HK-2 (cell line): ENCODE measurements at regions not wholly inside any gene's neighbourhood (a gene's known extent, or its start where the extent isn't known, plus 50 kb on each side); places are given as distances from the start of the nearest gene placed in this dataset.

Source experiments
- DNase-seq: peaks from one replicate; pipeline ENCODE4 v3.0.0-alpha.2; 2018; ENCODE audit not compliant: unreplicated experiment

- DNase-seq: no peak
These were observed 152.5 kb upstream of the NAV2 start for GRCh38 chr11:19560156-19560555.

DNA sequence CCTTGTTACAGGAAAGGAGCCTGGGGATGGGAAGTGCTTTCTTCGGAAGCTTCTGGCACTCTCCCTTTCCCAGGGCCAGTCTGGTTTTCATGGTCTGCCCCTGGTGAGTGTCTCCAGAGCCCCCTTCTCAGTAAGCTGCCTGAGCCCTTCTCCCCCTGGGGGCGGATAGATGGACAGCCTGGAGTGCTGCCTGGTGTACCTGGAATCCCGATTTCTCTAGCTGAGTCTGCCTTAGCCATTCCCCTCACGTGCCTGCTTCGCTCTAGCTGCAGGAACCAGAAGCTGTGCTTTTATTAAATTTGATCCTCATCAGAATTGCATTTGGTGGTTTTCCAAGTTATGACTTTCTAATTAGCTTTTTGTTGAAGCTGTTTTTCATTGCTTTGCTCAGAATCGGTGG is 152.9 kb upstream of the NAV2 start:
- no peak for DNase-seq

DNA sequence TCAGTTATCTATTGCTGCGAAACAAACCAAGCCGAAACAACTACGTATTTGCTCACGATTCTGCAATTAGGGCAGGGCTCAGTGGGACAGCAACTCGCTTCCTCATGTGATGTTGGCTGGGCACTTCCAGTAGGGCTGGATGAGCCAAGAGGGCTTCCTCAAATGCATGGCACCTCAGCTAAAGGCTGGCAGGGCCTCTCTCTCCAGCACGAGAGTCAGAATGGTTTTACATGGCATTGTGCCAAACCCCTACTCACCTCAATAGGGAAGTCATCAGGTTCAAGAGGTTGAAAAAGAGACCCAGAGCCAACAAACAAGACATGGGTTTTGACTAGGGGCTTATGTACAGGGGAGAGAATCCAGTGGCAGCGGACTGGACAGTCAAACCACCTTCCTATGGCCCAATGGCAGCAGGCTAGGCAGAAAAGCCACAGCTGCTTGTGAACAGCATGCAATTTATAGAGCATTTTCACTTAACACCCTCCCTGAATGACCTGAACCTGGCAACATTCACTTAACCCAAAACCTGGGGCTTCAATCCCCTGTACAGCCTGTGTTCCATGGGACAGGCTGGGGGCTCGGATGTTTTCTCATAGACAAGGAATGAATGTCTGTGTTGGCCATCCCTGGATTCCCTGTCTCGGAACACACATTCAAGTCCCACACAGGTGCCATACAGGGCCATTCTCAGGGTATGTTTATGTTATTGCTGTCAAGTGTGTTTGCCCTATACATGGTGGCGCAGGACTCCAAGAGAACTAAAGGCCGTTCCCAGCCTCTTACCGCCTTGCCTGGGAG is 154.2 kb upstream of the NAV2 start:
- DNase-seq: no peak

- DNase-seq: peak; percentile 71
These were observed 154.9 kb upstream of the NAV2 start for GRCh38 chr11:19557720-19558140.

DNA sequence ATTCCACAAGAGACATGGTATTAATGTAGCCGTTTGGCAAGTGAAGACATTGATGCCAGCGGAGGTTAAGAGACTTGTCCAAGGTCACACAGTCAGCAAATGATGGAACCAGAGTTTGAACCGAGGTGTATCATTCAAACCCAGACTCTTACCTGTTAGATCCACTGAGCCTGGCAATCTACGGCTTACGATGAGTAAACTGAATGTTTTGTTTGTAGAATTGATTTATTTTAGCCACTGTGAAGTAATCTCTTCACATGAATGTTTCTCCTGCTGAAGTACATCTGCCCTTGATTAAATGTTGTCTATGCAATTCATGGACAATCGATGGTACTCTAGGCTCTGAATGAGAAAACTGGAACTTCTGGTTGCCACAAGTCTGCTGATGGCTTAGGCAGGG is 155.5 kb upstream of the NAV2 start:
- no peak for DNase-seq

GRCh38 chr11:19555266-19555665 is 157.4 kb upstream of the NAV2 start:
- no peak for DNase-seq

GRCh38 chr11:19553683-19554333 is 158.8 kb upstream of the NAV2 start:
- DNase-seq: peak; percentile 62

DNA sequence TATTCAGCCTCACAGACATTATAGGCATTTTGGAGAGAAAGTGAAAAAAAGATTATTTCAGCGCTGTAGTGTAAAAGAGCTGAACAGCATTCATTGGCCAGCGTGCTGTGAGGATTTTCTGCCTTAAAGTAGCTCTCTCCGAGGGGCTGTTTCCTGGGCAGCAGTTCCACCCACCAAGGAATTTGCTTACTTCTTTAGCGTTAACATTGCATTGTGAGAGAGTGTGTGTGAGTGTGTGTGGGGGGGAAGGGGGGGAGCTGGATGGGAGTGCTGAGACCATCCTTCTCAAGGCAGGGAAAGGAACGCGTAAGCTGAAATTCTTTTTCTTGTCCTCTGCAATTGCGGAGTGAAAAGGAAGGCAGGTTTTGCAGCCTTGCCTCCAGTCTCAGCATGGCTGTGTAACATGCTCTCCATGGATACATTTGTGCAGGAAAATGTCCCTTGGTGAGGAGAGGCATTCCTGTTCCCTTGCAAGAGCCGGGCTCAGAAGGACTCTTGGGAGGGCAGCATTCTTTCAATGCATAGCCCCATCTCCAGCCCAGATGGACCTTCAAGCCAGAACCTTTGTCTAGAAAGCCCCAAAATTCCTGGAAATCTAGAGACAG is 159.9 kb upstream of the NAV2 start:
- no peak for DNase-seq

- no peak for DNase-seq
These were observed 160.5 kb upstream of the NAV2 start for GRCh38 chr11:19552161-19552560.

DNA sequence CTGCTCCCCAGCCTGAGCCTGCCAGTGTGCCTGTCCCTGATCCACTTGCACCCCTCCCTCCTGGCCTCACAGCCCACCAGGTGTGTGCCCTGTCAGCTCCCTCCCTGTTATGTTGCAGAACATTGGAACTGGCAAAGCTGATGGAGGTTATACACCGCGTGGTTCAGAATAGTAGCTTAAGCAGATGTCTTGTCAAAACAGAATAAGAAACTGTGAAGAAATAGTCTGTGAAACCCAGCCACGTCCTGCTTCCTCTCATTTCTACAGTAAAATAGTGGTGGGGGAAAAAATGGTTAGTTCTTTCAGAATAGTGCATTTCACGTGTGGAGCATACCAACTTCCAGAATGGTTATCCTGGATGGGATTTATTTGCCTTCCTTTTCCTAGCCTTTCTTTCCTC is 161.2 kb upstream of the NAV2 start:
- no peak for DNase-seq

GRCh38 chr11:19547044-19547443 is 165.6 kb upstream of the NAV2 start:
- no peak for DNase-seq

DNA sequence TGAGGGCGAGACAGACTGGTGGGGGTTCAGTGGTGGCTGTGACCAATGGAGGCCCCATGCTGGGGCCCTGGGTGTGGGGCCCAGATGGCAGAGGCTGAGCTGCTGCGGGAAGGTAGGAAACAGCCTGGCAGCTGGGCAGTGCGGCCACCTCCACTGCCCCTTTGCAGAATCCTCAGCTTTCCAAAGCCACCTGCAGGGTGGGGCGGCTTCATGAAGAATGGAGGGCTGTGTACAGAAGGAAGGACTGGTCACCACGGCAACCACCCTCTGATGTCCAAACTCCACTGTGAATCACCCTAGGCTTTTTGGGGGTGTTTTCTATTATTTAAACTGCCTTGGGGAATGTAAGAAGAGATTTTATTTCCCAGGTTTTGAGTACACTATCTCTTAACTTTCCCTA is 166.3 kb upstream of the NAV2 start:
- no peak for DNase-seq

GRCh38 chr11:19541521-19542049 is 171.1 kb upstream of the NAV2 start:
- DNase-seq: no peak

- DNase-seq: no peak
These were observed 172.8 kb upstream of the NAV2 start for GRCh38 chr11:19539861-19540260.

GRCh38 chr11:19537803-19538453 is 174.7 kb upstream of the NAV2 start:
- no peak for DNase-seq

DNA sequence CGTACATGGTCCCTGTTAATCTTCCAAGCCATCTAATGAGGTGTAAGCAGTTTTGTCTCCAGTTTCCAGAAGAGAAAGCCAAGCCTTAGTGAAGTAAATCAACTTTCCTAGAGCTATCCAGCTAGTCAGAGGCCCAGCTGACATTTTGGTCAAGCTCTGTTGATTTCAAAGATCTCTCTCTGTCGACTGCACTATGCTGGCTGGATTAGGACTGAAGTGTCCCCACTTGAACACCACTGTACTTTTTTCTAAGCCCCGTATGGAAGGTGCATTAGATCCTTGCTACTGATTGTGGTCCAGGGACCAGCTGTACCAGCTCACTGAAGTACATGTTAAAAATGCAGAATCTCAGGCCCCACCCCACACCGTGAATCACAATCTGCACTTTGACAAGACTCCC is 176.5 kb upstream of the NAV2 start:
- DNase-seq: no peak

DNA sequence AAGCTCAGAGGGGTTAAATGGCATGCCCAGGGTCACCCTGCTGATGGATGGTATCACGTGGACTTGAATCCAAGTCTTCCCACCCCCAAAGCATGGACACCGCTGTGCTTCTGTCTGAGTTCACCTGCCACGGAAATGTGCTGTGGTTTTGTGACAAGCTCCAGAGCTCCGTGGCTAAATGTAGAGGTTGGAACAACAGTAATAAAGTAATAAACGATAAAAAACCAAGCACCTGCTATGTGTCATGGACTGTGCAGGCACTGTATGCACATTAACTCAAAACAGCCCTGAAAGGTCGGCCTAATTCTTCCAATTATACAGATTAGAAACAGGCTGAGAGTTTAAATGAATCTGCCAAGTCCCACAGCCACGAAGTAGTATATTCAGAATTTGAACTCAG is 182.1 kb upstream of the NAV2 start:
- no peak for DNase-seq

DNA sequence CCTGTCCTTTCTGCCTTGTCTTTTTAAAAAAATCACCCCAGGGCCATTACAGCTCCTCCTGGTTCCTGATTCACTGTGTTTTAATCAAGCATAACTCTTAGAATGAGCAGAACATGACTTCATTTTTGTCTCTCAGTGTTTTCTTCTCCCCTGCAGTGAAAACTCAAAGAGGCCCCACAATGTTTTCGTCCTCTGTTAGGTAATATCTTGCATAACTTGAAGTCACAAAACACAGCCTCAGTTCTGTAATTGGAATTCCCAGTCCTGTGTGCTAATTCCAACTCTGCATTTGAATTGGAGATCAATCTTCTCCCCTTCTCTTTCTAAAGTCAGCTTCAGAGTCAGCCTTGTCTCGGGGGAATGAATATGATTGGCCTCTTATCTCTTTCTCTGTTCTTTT is 186.5 kb upstream of the NAV2 start:
- no peak for DNase-seq

- no peak for DNase-seq
These were observed 186.9 kb upstream of the NAV2 start for GRCh38 chr11:19525714-19526113.

DNA sequence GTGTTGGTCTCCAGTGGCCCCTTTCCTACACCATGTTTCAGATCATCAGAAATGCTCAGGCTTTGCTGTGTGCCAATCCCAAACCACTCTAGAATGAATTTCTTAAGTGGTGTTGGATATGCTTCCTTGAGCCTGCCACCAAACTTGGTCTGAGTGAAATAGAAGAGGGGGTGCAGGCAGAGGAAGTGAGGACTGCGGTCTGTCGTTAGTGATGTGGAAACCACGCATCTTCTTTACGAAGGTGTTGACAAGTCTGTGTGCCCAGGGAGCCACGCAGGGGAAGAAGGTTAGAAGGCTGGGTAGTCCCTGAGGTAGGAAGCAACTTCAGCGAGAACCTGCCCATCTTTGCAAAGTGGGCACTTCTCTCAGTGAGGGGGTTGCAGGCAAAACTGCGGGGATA is 187.4 kb upstream of the NAV2 start:
- no peak for DNase-seq

DNA sequence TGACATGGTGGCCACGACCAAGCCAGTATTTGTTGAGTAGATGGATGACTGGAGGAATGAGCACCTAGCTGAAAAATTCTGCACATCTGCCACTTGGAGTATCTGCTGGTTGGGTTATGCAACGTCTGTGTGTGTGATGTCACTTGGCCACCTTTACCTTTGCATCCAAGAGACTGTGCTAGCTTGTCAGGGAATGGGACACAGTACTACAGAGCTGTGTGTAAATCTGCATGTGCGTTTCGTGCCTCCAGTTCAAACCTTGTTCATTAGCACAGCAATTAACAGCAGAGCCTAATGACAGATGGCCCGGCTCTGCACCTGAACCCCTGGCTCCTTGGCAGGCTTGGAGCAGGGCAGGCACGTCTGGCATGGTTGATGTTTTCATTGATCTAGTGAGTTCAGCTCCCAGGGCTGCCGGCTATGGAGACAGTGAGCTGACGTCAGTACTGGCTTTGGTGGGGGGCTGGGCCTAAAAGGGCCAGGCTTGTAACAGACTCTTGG is 188.4 kb upstream of the NAV2 start:
- DNase-seq: no peak

DNA sequence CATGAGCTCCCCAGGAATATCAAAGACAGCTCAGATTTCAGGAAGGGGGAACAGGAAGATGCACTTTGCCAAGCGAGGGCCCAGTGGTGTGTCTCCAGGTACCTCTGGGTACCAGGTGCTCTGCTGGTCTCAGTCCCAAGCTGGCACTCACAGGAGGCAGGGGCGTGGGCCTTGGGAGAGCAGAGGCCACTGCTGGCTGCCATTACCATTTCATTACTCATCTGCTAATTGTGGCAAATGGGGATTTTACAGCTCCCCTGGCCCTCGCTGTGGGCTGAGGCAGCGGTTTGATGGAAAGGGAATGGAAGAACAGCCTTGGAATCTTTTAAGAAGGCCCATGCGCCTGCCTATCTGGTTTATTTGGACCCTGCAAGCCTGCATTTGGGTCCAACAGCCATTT is 192.0 kb upstream of the NAV2 start:
- no peak for DNase-seq
